Trophoblast cell (in vitro differentiated cells and primary cell): ENCODE measurements at regions not wholly inside any gene's neighbourhood (a gene's known extent, or its start where the extent isn't known, plus 50 kb on each side); places are given as distances from the start of the nearest gene placed in this dataset.

Experiments used
- DNase-seq, 2 donors: peaks; one replicate each; pipeline ENCODE4 v3.0.0-alpha.2; 2016
- H2AFZ ChIP-seq: 2 replicates; pipeline ENCODE4 v1.6.1; 2013; ENCODE audit warnings: low read length, moderate library complexity, mild to moderate bottlenecking; ENCODE audit not compliant: insufficient read depth, poor library complexity
- H2AK5ac ChIP-seq: 2 replicates; pipeline ENCODE4 v1.6.1; 2013; ENCODE audit warnings: mild to moderate bottlenecking, low read length
- H2BK120ac ChIP-seq: 2 replicates; pipeline ENCODE4 v1.6.1; 2013; ENCODE audit warnings: low read length, mild to moderate bottlenecking, moderate library complexity; ENCODE audit not compliant: insufficient read depth, poor library complexity
- H2BK12ac ChIP-seq: 2 replicates; pipeline ENCODE4 v1.6.1; 2013; ENCODE audit warnings: mild to moderate bottlenecking, low read length, moderate library complexity
- H2BK5ac ChIP-seq: 2 replicates; pipeline ENCODE4 v1.6.1; 2013; ENCODE audit warnings: low read length, low read depth, moderate library complexity, mild to moderate bottlenecking; ENCODE audit not compliant: poor library complexity
- H3K14ac ChIP-seq: 2 replicates; pipeline ENCODE4 v1.6.1; 2013; ENCODE audit warnings: mild to moderate bottlenecking, low read length
- H3K18ac ChIP-seq: 2 replicates; pipeline ENCODE4 v1.6.1; 2013; ENCODE audit warnings: mild to moderate bottlenecking, low read length
- H3K23ac ChIP-seq: 2 replicates; pipeline ENCODE4 v1.6.1; 2013; ENCODE audit warnings: low read length
- H3K27ac ChIP-seq: 2 replicates; pipeline ENCODE4 v1.5.1; 2013; ENCODE audit warnings: low read depth, mild to moderate bottlenecking, inconsistent platforms, low read length, moderate library complexity
- H3K27me3 ChIP-seq: 2 replicates; pipeline ENCODE4 v1.6.1; 2013; ENCODE audit warnings: inconsistent platforms, mild to moderate bottlenecking, low read length, moderate library complexity; ENCODE audit not compliant: insufficient read depth
- H3K36me3 ChIP-seq, 2 experiments: 1 replicate in 1 of 2; 2 replicates in 1 of 2; pipeline ENCODE4 v1.6.1; 2013; ENCODE audit warnings: low read length in 2 of 2, mild to moderate bottlenecking in 2 of 2, moderate library complexity in 1 of 2; ENCODE audit not compliant: insufficient read depth in 2 of 2, control insufficient read depth in 1 of 2
- H3K4ac ChIP-seq: 2 replicates; pipeline ENCODE4 v1.6.1; 2013; ENCODE audit warnings: low read depth, mild to moderate bottlenecking, low read length, moderate library complexity
- H3K4me1 ChIP-seq, 2 experiments: 1 replicate in 1 of 2; 2 replicates in 1 of 2; pipeline ENCODE4 v1.6.1; 2013; ENCODE audit warnings: low read length in 2 of 2, mild to moderate bottlenecking in 2 of 2, moderate library complexity in 1 of 2; ENCODE audit not compliant: insufficient read depth in 2 of 2, control insufficient read depth in 1 of 2
- H3K4me2 ChIP-seq: 2 replicates; pipeline ENCODE4 v1.6.1; 2013; ENCODE audit warnings: inconsistent platforms, mild to moderate bottlenecking, low read length, moderate library complexity
- H3K4me3 ChIP-seq: 2 replicates; pipeline ENCODE4 v1.5.1; 2013; ENCODE audit warnings: mild to moderate bottlenecking, low read depth, low read length, inconsistent platforms
- H3K79me1 ChIP-seq: one replicate; pipeline ENCODE4 v1.6.1; 2013; ENCODE audit warnings: low read length
- H3K79me2 ChIP-seq: 2 replicates; pipeline ENCODE4 v1.6.1; 2013; ENCODE audit warnings: low read length, mild to moderate bottlenecking; ENCODE audit not compliant: control insufficient read depth, insufficient read depth, poor library complexity
- H3K9ac ChIP-seq: 2 replicates; pipeline ENCODE4 v1.6.1; 2013; ENCODE audit warnings: mild to moderate bottlenecking, low read length
- H3K9me3 ChIP-seq: 2 replicates; pipeline ENCODE4 v1.6.1; 2013; ENCODE audit warnings: low read depth, mild to moderate bottlenecking, control low read depth, inconsistent platforms, low read length; ENCODE audit not compliant: insufficient read depth
- H4K12ac ChIP-seq: 2 replicates; pipeline ENCODE4 v1.6.1; 2013; ENCODE audit warnings: low read depth, mild to moderate bottlenecking, low read length, moderate library complexity
- H4K8ac ChIP-seq: 2 replicates; pipeline ENCODE4 v1.6.1; 2013; ENCODE audit warnings: low read depth, mild to moderate bottlenecking, low read length, moderate library complexity
- H4K91ac ChIP-seq: one replicate; pipeline ENCODE4 v1.6.1; 2013; ENCODE audit warnings: low read depth, mild to moderate bottlenecking, low read length, moderate library complexity
- WGBS: extraction: QIAGEN DNeasy Blood & Tissue Kit; methylation state at CpG from one replicate; pipeline ENCODE4 v1.1.7; 2013; ENCODE audit warnings: missing lambda C conversion rate; ENCODE audit not compliant: insufficient read length, insufficient coverage; ENCODE audit errors: extremely low coverage; 5-methylcytosine and 5-hydroxymethylcytosine counted together

DNA sequence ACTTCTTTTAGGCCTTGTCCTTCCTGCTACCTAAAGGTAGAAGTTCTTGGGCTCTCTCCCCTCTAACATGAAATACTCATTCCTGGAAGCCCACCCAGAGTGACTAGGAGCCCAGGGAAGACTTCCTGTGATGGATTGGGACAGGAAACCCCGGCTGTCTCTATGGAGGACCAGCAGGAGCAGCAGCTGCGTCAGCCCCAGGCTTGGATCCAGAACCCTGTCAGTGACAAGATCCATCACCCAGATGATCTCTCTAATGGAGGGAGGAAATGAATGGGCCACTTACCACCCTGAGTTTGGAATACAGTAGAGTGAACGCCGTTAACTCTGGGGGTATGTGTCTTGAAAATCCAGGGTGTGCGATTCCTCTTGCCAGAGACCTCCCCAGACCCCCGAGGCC lies 195.7 kb upstream of the WSCD1 start:
- Histone ChIP-seq H3K23ac (no peak overlapping the region), H3K18ac (no peak overlapping the region), H3K36me3 (no peaks in the 10 kb centered on the region), H3K4ac (no peak overlapping the region), H3K79me2 (no peaks in the 10 kb centered on the region), H3K9ac (no peak overlapping the region), H3K14ac (no peak overlapping the region), H3K4me1 (no peaks in the 10 kb centered on the region), H2BK5ac (no peak overlapping the region), H4K12ac (no peak overlapping the region), H3K27ac (no peak overlapping the region), H3K27me3 (no peaks in the 10 kb centered on the region), H4K91ac (no peak overlapping the region), H3K4me2 (no peak overlapping the region), H2BK120ac (no peak overlapping the region), H3K4me3 (no peak overlapping the region), H4K8ac (no peak overlapping the region), H2BK12ac (no peak overlapping the region), H2AFZ (no peak overlapping the region), H2AK5ac (no peak overlapping the region), H3K79me1 (no peaks in the 10 kb centered on the region), H3K9me3 (no peaks in the 10 kb centered on the region)
- no CpG with 5 or more reads among the region's 6 CpGs for WGBS
- no peak for DNase-seq

DNA sequence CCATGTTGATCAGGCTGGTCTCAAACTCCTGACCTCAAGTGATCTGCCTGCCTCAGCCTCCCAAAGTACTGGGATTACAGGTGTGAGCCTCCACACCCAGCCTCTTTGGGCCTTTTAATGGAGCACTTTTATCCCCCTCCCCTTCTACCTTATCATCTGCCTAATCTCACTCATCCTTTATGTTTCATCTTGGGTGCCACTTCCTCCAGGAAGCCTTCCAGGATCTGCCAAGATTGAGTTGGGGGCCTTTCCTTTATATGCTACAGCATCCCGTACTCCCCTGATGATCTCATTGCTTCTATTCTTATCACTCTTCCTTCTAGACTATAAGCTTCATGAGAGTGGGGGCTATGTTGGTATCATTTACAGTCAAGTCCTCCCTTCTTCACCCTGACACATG lies 192.8 kb upstream of the WSCD1 start:
- Histone ChIP-seq H3K27ac (no peak overlapping the region), H3K4me1 (no peaks in the 10 kb centered on the region), H3K9me3 (peaks cover 2% of the 10 kb centered on the region), H3K14ac (no peak overlapping the region), H3K79me2 (no peaks in the 10 kb centered on the region), H4K8ac (no peak overlapping the region), H3K9ac (no peak overlapping the region), H3K36me3 (no peaks in the 10 kb centered on the region), H4K12ac (no peak overlapping the region), H3K23ac (no peak overlapping the region), H2AK5ac (no peak overlapping the region), H4K91ac (no peak overlapping the region), H3K79me1 (no peaks in the 10 kb centered on the region), H2BK120ac (no peak overlapping the region), H2BK5ac (no peak overlapping the region), H3K18ac (no peak overlapping the region), H3K27me3 (no peaks in the 10 kb centered on the region), H3K4me3 (no peak overlapping the region), H2BK12ac (no peak overlapping the region), H3K4ac (no peak overlapping the region), H2AFZ (no peak overlapping the region), H3K4me2 (no peak overlapping the region)
- no peak for DNase-seq
- WGBS, result no CpG with 5 or more reads among the region's 1 CpG

DNA sequence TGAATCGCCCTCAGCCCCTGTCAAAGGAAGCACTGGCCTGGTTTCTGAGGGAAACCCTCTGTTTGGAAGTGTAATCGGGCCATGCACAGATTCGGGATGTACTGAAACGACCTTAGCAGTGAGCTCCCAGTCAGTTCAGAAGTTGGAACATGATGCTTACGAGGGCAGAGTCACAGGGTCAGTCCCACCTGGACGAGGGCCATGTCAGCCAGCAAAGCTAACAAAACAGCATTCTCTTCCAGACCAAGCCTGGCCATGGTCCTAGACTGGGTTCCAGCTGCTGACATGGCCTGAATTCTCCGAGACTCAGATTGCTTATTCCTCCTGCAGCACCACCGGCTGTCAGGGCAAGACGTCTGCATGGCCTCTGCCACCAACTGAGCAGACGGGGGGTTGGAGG lies 192.2 kb upstream of the WSCD1 start:
- Histone ChIP-seq H2BK5ac (no peak overlapping the region), H3K4ac (no peak overlapping the region), H3K18ac (no peak overlapping the region), H3K9me3 (peaks cover 2% of the 10 kb centered on the region), H3K4me1 (no peaks in the 10 kb centered on the region), H3K36me3 (no peaks in the 10 kb centered on the region), H3K79me2 (no peaks in the 10 kb centered on the region), H4K12ac (no peak overlapping the region), H4K91ac (no peak overlapping the region), H3K9ac (no peak overlapping the region), H2AFZ (no peak overlapping the region), H3K4me2 (no peak overlapping the region), H3K79me1 (no peaks in the 10 kb centered on the region), H4K8ac (no peak overlapping the region), H3K27me3 (no peaks in the 10 kb centered on the region), H2BK120ac (no peak overlapping the region), H2BK12ac (no peak overlapping the region), H3K23ac (no peak overlapping the region), H3K14ac (no peak overlapping the region), H2AK5ac (no peak overlapping the region), H3K27ac (no peak overlapping the region), H3K4me3 (no peak overlapping the region)
- no CpG with 5 or more reads among the region's 10 CpGs for WGBS
- DNase-seq, result no peak

DNA sequence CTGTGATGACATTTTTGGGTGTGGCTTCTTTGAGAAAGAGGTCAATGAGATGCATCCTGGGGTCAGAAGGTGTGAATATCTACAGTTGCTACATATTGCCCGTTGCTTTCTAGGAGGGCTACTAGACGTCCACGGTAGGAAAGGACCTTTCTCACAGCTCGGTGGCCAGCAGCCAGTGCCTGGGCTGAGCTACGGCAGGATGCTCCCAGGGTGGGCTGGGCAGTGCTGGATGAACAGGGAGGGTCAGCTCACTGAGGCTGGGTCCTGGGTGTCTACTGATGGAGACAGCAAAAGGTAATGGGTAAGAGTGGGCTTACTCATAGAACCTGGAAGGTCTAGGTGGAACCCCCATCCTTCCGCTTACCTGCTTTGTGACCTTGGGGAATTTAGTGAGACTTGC lies 188.3 kb upstream of the WSCD1 start:
- H3K27ac ChIP-seq, result no peak overlapping the region
- H4K91ac ChIP-seq, result no peak overlapping the region
- no peak overlapping the region for H2AK5ac ChIP-seq
- no peak overlapping the region for H2AFZ ChIP-seq
- no peak overlapping the region for H3K4ac ChIP-seq
- H3K36me3 ChIP-seq, result no peaks in the 10 kb centered on the region
- H3K4me3 ChIP-seq, result no peak overlapping the region
- H3K23ac ChIP-seq, result no peak overlapping the region
- no peak overlapping the region for H2BK120ac ChIP-seq
- no peak overlapping the region for H3K14ac ChIP-seq
- peaks cover 2% of the 10 kb centered on the region for H3K9me3 ChIP-seq
- no peak overlapping the region for H2BK5ac ChIP-seq
- WGBS, result no CpG with 5 or more reads among the region's 6 CpGs
- H3K4me2 ChIP-seq, result no peak overlapping the region
- H3K79me2 ChIP-seq, result no peaks in the 10 kb centered on the region
- H2BK12ac ChIP-seq, result no peak overlapping the region
- H3K79me1 ChIP-seq, result no peaks in the 10 kb centered on the region
- no peak overlapping the region for H4K8ac ChIP-seq
- H3K18ac ChIP-seq, result no peak overlapping the region
- no peaks in the 10 kb centered on the region for H3K4me1 ChIP-seq
- no peak overlapping the region for H4K12ac ChIP-seq
- H3K27me3 ChIP-seq, result no peaks in the 10 kb centered on the region
- H3K9ac ChIP-seq, result no peak overlapping the region
- DNase-seq, result no peak
